GM18526 (cell line): ENCODE measurements at regions not wholly inside any gene's neighbourhood (a gene's known extent, or its start where the extent isn't known, plus 50 kb on each side); places are given as distances from the start of the nearest gene placed in this dataset.

ENCODE experiments used
- POLR2A ChIP-seq: IDR thresholded peaks from 3 replicates; pipeline ENCODE4 v1.6.1; 2011; ENCODE audit not compliant: insufficient read length; ENCODE audit errors: extremely low read depth

GRCh38 chr1:37238364-37239224 lies 204.3 kb upstream of the GRIK3 start:
- TF ChIP-seq POLR2A, result no peak

- no peak for TF ChIP-seq POLR2A
Measured at GRCh38 chr1:37239225-37239740, 205.0 kb upstream of the GRIK3 start.

- no peak for TF ChIP-seq POLR2A
Measured at GRCh38 chr1:37240897-37241296, 206.6 kb upstream of the GRIK3 start.

GRCh38 chr1:37242501-37242900 lies 208.2 kb upstream of the GRIK3 start:
- TF ChIP-seq POLR2A, result no peak

GRCh38 chr1:37243368-37244082 lies 209.2 kb upstream of the GRIK3 start:
- TF ChIP-seq POLR2A, result no peak

GRCh38 chr1:37244083-37244480 lies 209.8 kb upstream of the GRIK3 start:
- no peak for TF ChIP-seq POLR2A

- no peak for TF ChIP-seq POLR2A
Measured at GRCh38 chr1:37244815-37245214, 210.5 kb upstream of the GRIK3 start.

GRCh38 chr1:37246631-37247030 lies 212.3 kb upstream of the GRIK3 start:
- no peak for TF ChIP-seq POLR2A

- no peak for TF ChIP-seq POLR2A
Measured at GRCh38 chr1:37250371-37250770, 216.1 kb upstream of the GRIK3 start.

- no peak for TF ChIP-seq POLR2A
Measured at GRCh38 chr1:37255136-37255795, 219.1 kb upstream of the ZC3H12A start.

GRCh38 chr1:37255868-37256267 lies 218.5 kb upstream of the ZC3H12A start:
- no peak for TF ChIP-seq POLR2A

- TF ChIP-seq POLR2A, result no peak
Measured at GRCh38 chr1:37257646-37258045, 216.7 kb upstream of the ZC3H12A start.

GRCh38 chr1:37258068-37258467 lies 216.3 kb upstream of the ZC3H12A start:
- TF ChIP-seq POLR2A, result no peak

- TF ChIP-seq POLR2A, result no peak
Measured at GRCh38 chr1:37259019-37259418, 215.4 kb upstream of the ZC3H12A start.

GRCh38 chr1:37261129-37261528 lies 213.3 kb upstream of the ZC3H12A start:
- no peak for TF ChIP-seq POLR2A
